ENCODE measurements at regions not wholly inside any gene's neighbourhood (a gene's known extent, or its start where the extent isn't known, plus 50 kb on each side); places are given as distances from the start of the nearest gene placed in this dataset.

DNA sequence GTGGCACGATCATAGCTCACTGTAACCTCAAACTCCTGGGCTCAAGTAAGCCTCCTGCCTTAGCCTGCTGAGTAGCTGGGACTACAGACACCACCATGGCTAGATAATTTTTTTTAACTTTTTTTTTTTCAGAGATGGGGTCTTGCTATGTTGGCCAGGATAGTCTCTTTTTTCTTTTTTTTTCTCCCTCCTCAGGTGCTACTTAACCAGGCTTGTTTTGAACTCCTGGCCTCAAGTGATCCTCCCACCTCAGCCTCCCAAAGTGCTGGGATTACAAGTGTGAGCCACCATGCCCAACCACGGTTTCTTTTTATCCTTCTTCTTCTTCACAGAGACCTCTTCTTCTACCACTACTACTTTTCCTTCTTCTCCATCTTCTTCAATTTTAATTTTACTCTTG lies 53.8 kb upstream of the MAP4 start:
- H2AK5ac ChIP-seq (ENCODE audit: low read depth, low read length), result no peak overlapping the region
- H3K4me3 ChIP-seq (ENCODE audit: extremely low read depth in 1 of 4, insufficient read depth in 2 of 4, low read depth in 3 of 4, low read length in 4 of 4), result no peak overlapping the region
- H2BK20ac ChIP-seq (ENCODE audit: low read length), result no peak overlapping the region
- ChIA-PET POLR2A (ENCODE audit: partially characterized antibody) (interaction anchor here (0.6 to 1.4 kb wide), 3 partner anchors 11 to 73 kb away, joined by 3 read pairs; no protein-coding TSS in a partner anchor), CTCF (ENCODE audit: partially characterized antibody) (no interaction called here)
- H3K36me3 ChIP-seq (ENCODE audit: control insufficient read depth in 2 of 4, insufficient read depth in 4 of 4, low read length in 3 of 4), result peaks cover 0 to 2% (median 0%) of the 10 kb centered on the region in 4 experiments; a peak in 1 of 8 replicates
- H4K8ac ChIP-seq (ENCODE audit: extremely low read depth, insufficient read depth, low read length), result no peak overlapping the region
- no peak overlapping the region for H3K9ac ChIP-seq (replicated peaks in 1 of 4; ENCODE audit: extremely low read depth in 1 of 4, low read depth in 3 of 4, low read length in 3 of 4)
- no peaks in the 10 kb centered on the region for H3K9me3 ChIP-seq (ENCODE audit: insufficient read depth in 2 of 2, low read depth in 1 of 2, low read length in 1 of 2)
- H3K79me2 ChIP-seq (ENCODE audit: control insufficient read depth in 1 of 2, insufficient read depth in 2 of 2, low read length in 2 of 2), result peaks cover 0 to 84% of the 10 kb centered on the region in 2 experiments; a peak in 3 of 4 replicates
- no peak overlapping the region for H2BK5ac ChIP-seq (ENCODE audit: low read depth, low read length)
- H2BK120ac ChIP-seq (replicated peaks; ENCODE audit: low read depth, low read length), result no peak overlapping the region
- H3K4me2 ChIP-seq (ENCODE audit: insufficient read depth in 1 of 2, low read depth in 2 of 2, low read length in 2 of 2), result no peak overlapping the region
- no peak overlapping the region for H4K5ac ChIP-seq (ENCODE audit: insufficient read length, low read depth, low read length)
- WGBS, 2 experiments (ENCODE audit: extremely low coverage in 1 of 2, insufficient coverage in 1 of 2, insufficient read length in 1 of 2, insufficient replicate concordance in 2 of 2, low coverage in 1 of 2, low lambda C conversion rate in 2 of 2, missing lambda C conversion rate in 1 of 2), result 90% methylated on average over 2 of the region's 2 CpGs; no CpG with 5 or more reads in 1 of the 2 experiments
- H3K27ac ChIP-seq (ENCODE audit: low read depth, low read length), result no peak overlapping the region
- H3K4me1 ChIP-seq (replicated peaks in 1 of 4; ENCODE audit: control insufficient read depth in 3 of 4, insufficient read depth in 4 of 4, low read length in 3 of 4), result no peaks in the 10 kb centered on the region
- H3K14ac ChIP-seq (ENCODE audit: insufficient read length), result no peak overlapping the region
- no peaks in the 10 kb centered on the region for H3K27me3 ChIP-seq (replicated peaks in 1 of 4; ENCODE audit: control insufficient read depth in 3 of 4, extremely low read depth in 1 of 4, insufficient read depth in 3 of 4, low read length in 3 of 4)
- no peak overlapping the region for H2BK12ac ChIP-seq (ENCODE audit: low read depth, low read length)
- H2AFZ ChIP-seq (ENCODE audit: low read length), result no peak overlapping the region
- FAIRE-seq (no peak), DNase-seq (ENCODE audit: low read depth in 1 of 2, low spot score in 2 of 2) (no peak)
- no peak overlapping the region for H3K18ac ChIP-seq (ENCODE audit: extremely low read depth, low read length)
- no peak overlapping the region for H3K23ac ChIP-seq (ENCODE audit: insufficient read length)
- no peak overlapping the region for H3K4ac ChIP-seq (replicated peaks; ENCODE audit: insufficient read length, low read depth, low read length)
- TF ChIP-seq POU5F1 (IDR thresholded peaks at IDR 0.05; ENCODE audit: low read depth, low read length) (no peak), KDM5A (IDR thresholded peaks at IDR 0.05; ENCODE audit: low read length) (no peak), ZNF274 (IDR thresholded peaks at IDR 0.05; ENCODE audit: borderline replicate concordance, extremely low read depth, low read length) (no peak), RBBP5 (IDR thresholded peaks at IDR 0.05; ENCODE audit: borderline replicate concordance, low read depth, low read length) (no peak), SP2 (IDR thresholded peaks at IDR 0.05; ENCODE audit: low read length) (no peak), BCL11A (IDR thresholded peaks at IDR 0.05; ENCODE audit: low read depth in 2 of 2, low read length in 2 of 2) (no peak), JUND (IDR thresholded peaks at IDR 0.05; ENCODE audit: low read length) (no peak), MAX (IDR thresholded peaks at IDR 0.05) (no peak)
- no peak overlapping the region for H2BK15ac ChIP-seq (ENCODE audit: low read length)
- no peaks in the 10 kb centered on the region for H3K23me2 ChIP-seq (ENCODE audit: low read depth, low read length)
- H4K20me1 ChIP-seq (replicated peaks in 1 of 2; ENCODE audit: control insufficient read depth in 1 of 2, insufficient read depth in 2 of 2, low read length in 2 of 2), result peaks cover 3 to 11% of the 10 kb centered on the region in 2 experiments
- no peak overlapping the region for H4K91ac ChIP-seq (replicated peaks; ENCODE audit: insufficient read length, low read length)
- H3K79me1 ChIP-seq (ENCODE audit: low read depth, low read length), result peaks cover 4% of the 10 kb centered on the region; the same call in 1 of the 2 replicates
- H3K56ac ChIP-seq (replicated peaks; ENCODE audit: insufficient read length, low read depth, low read length), result no peak overlapping the region
